ENCODE measurements at regions not wholly inside any gene's neighbourhood (a gene's known extent, or its start where the extent isn't known, plus 50 kb on each side); places are given as distances from the start of the nearest gene placed in this dataset.

GRCh38 chr20:60669211-60669610 is 582.9 kb upstream of the CDH4 start:
- no peak overlapping the region for H3K4me3 ChIP-seq
- no peak overlapping the region for H3K27ac ChIP-seq

DNA sequence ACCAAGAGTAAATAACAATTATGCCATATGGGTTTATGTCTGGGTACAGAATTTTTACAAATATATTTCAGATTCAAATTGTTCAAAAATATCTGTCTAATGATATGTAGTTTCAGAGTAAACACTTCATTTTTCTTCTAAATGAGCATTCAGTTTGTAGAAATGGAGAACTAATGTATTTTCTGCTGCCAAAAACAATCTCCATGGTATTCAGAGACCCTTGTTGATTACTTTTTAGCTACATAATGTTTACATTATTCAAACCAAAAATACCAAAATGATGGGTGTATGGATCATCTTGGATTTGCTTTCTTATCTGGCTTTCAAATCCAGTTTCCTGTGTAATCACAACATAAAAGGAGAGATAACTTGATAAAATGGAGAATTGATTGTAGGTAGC is 576.0 kb upstream of the CDH4 start:
- H3K4me3 ChIP-seq: no peak overlapping the region

DNA sequence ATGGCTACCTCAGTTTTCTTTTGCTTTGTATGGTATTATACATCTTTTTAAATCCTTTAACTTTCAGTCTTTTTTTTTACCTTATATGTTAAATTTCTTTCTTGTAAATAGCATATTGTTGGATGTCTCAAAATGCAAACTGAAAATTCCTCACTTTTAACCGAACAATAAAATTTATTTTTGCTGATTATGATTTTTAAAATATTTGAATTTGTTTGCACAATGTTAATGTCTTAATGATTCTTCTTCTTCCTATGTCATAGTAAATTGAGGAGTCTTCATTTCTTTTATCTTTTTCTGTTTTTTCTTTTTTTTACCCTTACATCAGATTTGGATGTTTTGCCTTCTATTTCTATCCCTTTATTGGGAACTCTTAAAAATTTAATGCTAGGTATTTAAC is 574.2 kb upstream of the CDH4 start:
- H3K27ac ChIP-seq: no peak overlapping the region
- H3K4me3 ChIP-seq: no peak overlapping the region

More for the DNA sequence above, 576.0 kb upstream of the CDH4 start:
- H3K27ac ChIP-seq: no peak overlapping the region

- no peak overlapping the region for H3K27ac ChIP-seq
- H3K4me3 ChIP-seq: no peak overlapping the region
Observed at GRCh38 chr20:60680554-60680953, 571.5 kb upstream of the CDH4 start.

GRCh38 chr20:60687213-60687612 is 564.8 kb upstream of the CDH4 start:
- Histone ChIP-seq H3K4me3 (no peak overlapping the region), H3K27ac (no peak overlapping the region)

- no peak overlapping the region for H3K27ac ChIP-seq
- no peak overlapping the region for H3K4me3 ChIP-seq
Observed at GRCh38 chr20:60690771-60691170, 561.3 kb upstream of the CDH4 start.

- no peak overlapping the region for H3K4me3 ChIP-seq
- no peak overlapping the region for H3K27ac ChIP-seq
Observed at GRCh38 chr20:60691966-60692615, 560.0 kb upstream of the CDH4 start.

GRCh38 chr20:60693496-60694133 is 558.4 kb upstream of the CDH4 start:
- H3K4me3 ChIP-seq: no peak overlapping the region
- H3K27ac ChIP-seq: no peak overlapping the region

- H3K4me3 ChIP-seq: no peak overlapping the region
- H3K27ac ChIP-seq: no peak overlapping the region
Observed at GRCh38 chr20:60694763-60695162, 557.3 kb upstream of the CDH4 start.

- Histone ChIP-seq H3K27ac (no peak overlapping the region), H3K4me3 (no peak overlapping the region)
Observed at GRCh38 chr20:60695226-60696000, 556.6 kb upstream of the CDH4 start.

DNA sequence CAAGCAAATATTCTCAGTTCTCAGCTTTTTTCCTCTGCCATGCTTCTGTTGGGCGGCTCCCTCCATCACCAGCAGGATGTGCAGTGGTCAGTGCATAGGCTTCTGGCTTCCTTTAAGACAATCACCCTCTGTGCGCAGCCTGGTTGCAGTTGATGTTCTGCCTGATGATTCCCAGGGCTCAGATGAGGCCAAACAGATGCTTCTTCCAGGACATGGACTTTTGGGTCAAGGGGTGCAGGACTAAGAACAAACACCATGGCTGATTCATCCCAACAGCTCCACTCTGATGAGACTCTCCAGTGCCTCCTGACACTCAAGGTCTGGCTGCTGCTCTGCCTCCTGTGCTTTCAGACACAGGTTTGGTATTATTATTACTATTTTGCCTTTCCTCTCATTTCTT is 554.8 kb upstream of the CDH4 start:
- Histone ChIP-seq H3K4me3 (no peak overlapping the region), H3K27ac (no peak overlapping the region)

DNA sequence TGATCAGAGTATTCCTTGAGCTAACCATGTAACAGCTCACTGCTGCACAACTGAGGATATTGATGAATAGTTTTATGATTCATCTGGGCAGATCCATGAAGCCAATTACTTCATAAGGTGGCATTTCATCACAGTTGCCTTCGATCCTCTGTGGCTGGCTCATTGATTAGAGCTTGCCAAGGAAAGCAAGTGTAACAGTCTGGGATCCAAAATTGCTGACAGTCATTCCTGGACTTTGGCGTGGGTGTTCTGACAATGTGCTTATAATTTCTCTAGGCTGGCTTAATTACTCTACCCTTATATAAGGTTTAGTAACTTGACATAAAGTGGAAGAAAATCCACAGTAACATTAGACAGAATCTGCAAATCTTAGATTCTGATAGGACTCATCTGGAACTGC is 551.3 kb upstream of the CDH4 start:
- Histone ChIP-seq H3K27ac (no peak overlapping the region), H3K4me3 (no peak overlapping the region)

DNA sequence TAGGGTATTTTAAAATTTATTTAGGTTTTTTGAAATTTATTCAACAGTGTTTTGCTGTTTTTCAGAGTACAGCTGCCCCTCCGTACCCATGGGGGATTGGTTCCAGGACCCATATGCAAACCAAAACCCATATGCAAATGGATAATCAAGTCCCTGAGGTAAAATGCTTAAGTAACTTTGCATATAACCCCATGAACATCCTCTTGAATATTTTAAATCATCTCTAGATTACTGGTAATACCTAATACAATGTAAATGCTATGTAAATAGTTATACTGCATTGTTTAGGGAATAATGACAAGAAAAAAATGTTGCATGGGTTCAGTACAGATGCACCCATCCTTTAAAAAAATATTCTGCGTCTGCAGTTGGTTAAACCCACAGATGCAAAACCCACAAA is 547.9 kb upstream of the CDH4 start:
- H3K27ac ChIP-seq: no peak overlapping the region
- no peak overlapping the region for H3K4me3 ChIP-seq

DNA sequence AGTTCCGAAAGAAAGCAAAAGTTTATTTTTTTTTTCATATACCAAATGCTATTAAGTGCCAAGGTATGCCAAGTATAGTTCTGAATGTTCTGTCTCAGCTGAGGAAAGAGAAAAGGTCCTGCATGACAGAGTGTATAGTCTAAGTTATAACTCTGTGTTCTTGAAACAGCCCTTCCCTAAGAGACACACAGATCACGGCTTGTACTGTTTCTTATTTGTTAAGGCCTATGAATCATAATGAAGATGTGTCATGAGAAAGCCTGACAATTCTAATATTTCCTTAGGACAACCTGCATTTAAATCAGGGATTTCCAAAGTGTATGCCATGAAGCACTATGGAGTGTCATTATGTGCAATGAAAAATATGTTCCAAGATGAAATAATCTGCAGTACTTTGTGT is 538.7 kb upstream of the CDH4 start:
- H3K27ac ChIP-seq: no peak overlapping the region
- no peak overlapping the region for H3K4me3 ChIP-seq

DNA sequence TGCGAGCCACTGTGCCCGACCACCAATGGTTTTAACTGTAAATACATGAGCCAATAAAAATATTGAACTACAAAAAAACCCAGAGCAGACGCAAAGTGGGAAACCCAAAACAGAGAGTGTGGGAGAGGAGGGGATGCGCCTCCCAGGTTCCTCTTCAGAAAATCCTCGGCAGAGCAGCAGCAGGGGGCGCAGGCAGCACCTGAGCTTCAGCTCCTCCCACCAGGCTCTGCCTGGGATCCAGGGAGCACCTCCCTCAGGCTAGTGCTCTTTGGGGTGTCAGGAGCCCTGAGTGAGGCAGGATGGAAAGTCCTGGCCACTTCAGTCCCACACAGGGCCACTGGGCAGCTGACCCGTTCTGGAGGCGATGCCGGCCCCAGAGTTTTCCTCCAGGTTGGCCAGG is 536.9 kb upstream of the CDH4 start:
- H3K27ac ChIP-seq: no peak overlapping the region
- no peak overlapping the region for H3K4me3 ChIP-seq

GRCh38 chr20:60718743-60719480 is 533.1 kb upstream of the CDH4 start:
- Histone ChIP-seq H3K4me3 (no peak overlapping the region), H3K27ac (no peak overlapping the region)

DNA sequence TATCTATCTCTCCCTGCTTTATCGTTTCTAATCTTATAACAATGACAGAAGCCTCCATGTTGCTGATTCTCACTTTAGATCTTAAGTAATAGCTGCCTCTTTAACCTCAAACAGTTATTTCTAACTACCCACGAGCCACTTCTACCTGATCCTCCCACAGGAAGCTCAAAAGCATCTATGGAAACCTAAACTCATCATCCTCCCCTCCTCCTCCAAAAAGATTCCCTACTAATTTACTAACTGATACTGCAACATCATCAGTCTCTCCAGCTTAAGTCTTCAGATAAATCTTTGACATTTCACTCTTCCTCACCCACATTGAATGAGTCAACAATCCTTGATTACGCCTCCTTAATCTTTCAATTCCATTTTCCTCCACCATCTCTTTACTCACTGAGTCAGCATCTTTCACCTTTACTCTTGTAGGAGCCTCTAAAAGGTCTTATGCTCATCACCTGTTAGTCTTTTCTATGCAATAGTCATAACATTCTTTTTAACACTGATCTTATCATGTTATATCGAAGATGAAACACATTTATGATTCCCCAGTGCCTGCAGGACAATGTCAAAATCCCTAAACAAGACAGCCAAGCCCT is 526.7 kb upstream of the CDH4 start:
- H3K4me3 ChIP-seq: no peak overlapping the region
- H3K27ac ChIP-seq: no peak overlapping the region

DNA sequence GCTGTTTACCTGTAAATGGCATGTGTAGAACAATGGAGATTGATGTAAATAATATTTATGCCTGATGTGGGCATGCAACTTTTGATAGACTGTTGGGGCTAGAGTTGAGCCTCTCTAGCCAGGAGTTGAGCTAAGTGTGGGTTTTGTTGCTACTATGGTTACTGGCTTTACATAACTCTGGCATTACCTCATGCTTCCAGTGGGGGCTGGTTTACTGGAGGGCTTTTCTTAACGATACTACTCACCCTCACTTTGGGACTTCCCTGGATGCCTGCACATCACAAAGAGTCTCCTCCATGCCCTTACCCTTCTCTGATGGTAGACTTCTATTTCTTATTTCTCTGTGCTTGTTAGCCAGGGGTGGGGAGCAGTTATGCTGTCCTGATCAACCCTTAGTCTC is 524.6 kb upstream of the CDH4 start:
- Histone ChIP-seq H3K27ac (no peak overlapping the region), H3K4me3 (no peak overlapping the region)

GRCh38 chr20:60728705-60729104 is 523.4 kb upstream of the CDH4 start:
- Histone ChIP-seq H3K4me3 (no peak overlapping the region), H3K27ac (no peak overlapping the region)
